ENCODE measurements at regions not wholly inside any gene's neighbourhood (a gene's known extent, or its start where the extent isn't known, plus 50 kb on each side); places are given as distances from the start of the nearest gene placed in this dataset.

- no peak for TF ChIP-seq CTCF (IDR thresholded peaks at IDR 0.05; ENCODE audit: control extremely low read depth, extremely low read depth, low read depth, missing control alignments)
- ChIA-PET POLR2A (no interaction called here), CTCF (interaction anchor here (1.2 to 2.5 kb wide), 2 partner anchors 7 to 35 kb away, joined by 3 to 9 read pairs; no protein-coding TSS in a partner anchor)
- no peak for DNase-seq (ENCODE audit: extremely low spot score)
Observed at GRCh38 chr3:623914-624545, 427.5 kb downstream of the CHL1 start.

GRCh38 chr3:632571-633170 is 436.1 kb downstream of the CHL1 start:
- peak; percentile 68 for TF ChIP-seq CTCF (IDR thresholded peaks at IDR 0.05; ENCODE audit: control extremely low read depth, extremely low read depth, low read depth, missing control alignments)
- DNase-seq (ENCODE audit: extremely low spot score): peak; percentile 19
- POLR2A ChIA-PET: no interaction called here
- CTCF ChIA-PET: interaction anchor here (0.9 to 1.9 kb wide), 5 partner anchors 12 to 227 kb away, joined by 3 to 7 read pairs (median 3); no protein-coding TSS in a partner anchor

- no peak for TF ChIP-seq CTCF (IDR thresholded peaks at IDR 0.05; ENCODE audit: control extremely low read depth, extremely low read depth, low read depth, missing control alignments)
- ChIA-PET POLR2A (no interaction called here), CTCF (no interaction called here)
- no peak for DNase-seq (ENCODE audit: extremely low spot score)
Observed at GRCh38 chr3:634511-634910, 437.9 kb downstream of the CHL1 start.

- POLR2A ChIA-PET: no interaction called here
- CTCF ChIA-PET: no interaction called here
- no peak for DNase-seq (ENCODE audit: extremely low spot score)
- no peak for TF ChIP-seq CTCF (IDR thresholded peaks at IDR 0.05; ENCODE audit: control extremely low read depth, extremely low read depth, low read depth, missing control alignments)
Observed at GRCh38 chr3:635393-635792, 438.8 kb downstream of the CHL1 start.

GRCh38 chr3:643376-643775 is 446.8 kb downstream of the CHL1 start:
- DNase-seq (ENCODE audit: extremely low spot score): no peak
- ChIA-PET POLR2A (no interaction called here), CTCF (interaction anchor here (0.8 to 1.6 kb wide), 2 partner anchors 10 to 13 kb away, joined by 3 read pairs; no protein-coding TSS in a partner anchor)
- no peak for TF ChIP-seq CTCF (IDR thresholded peaks at IDR 0.05; ENCODE audit: control extremely low read depth, extremely low read depth, low read depth, missing control alignments)

- ChIA-PET CTCF (interaction anchor here (1.1 kb wide), 1 partner anchor 10 kb away, joined by 3 read pairs; no protein-coding TSS in a partner anchor), POLR2A (no interaction called here)
- DNase-seq (ENCODE audit: extremely low spot score): no peak
- no peak for TF ChIP-seq CTCF (IDR thresholded peaks at IDR 0.05; ENCODE audit: control extremely low read depth, extremely low read depth, low read depth, missing control alignments)
Observed at GRCh38 chr3:655824-656223, 437.0 kb upstream of the CNTN6 start.

All from GM10248 (cell line).